Adipocyte (in vitro differentiated cells): ENCODE measurements at regions not wholly inside any gene's neighbourhood (a gene's known extent, or its start where the extent isn't known, plus 50 kb on each side); places are given as distances from the start of the nearest gene placed in this dataset.
"Not testable (repeated sequence)": the region's sequence is repeated elsewhere in the genome, so short reads cannot be mapped to it uniquely, and the experiment has no call there.

Source experiments
- DNase-seq: peaks from one replicate; pipeline ENCODE4 v3.0.0-alpha.2; 2015; ENCODE audit warnings: low read depth
- H3K27me3 ChIP-seq: replicated peaks from 2 replicates; pipeline ENCODE4 v1.7.0; 2013; ENCODE audit warnings: mild to moderate bottlenecking, low read length, moderate library complexity; ENCODE audit not compliant: control insufficient read depth, insufficient read depth
- H3K36me3 ChIP-seq: 2 replicates; pipeline ENCODE4 v1.7.0; 2013; ENCODE audit warnings: low read length, mild to moderate bottlenecking, moderate library complexity; ENCODE audit not compliant: control insufficient read depth, insufficient read depth, severe bottlenecking
- H3K4me1 ChIP-seq: 2 replicates; pipeline ENCODE4 v1.7.0; 2013; ENCODE audit warnings: mild to moderate bottlenecking, low read length, moderate library complexity; ENCODE audit not compliant: control insufficient read depth, insufficient read depth
- H3K4me3 ChIP-seq: 2 replicates; pipeline ENCODE4 v1.7.0; 2013; ENCODE audit warnings: mild to moderate bottlenecking, low read length, moderate library complexity
- H3K9ac ChIP-seq: 2 replicates; pipeline ENCODE4 v1.7.0; 2013; ENCODE audit warnings: mild to moderate bottlenecking, low read length, moderate library complexity
- H3K9me3 ChIP-seq: 2 replicates; pipeline ENCODE4 v1.7.0; 2013; ENCODE audit warnings: mild to moderate bottlenecking, low read length, moderate library complexity; ENCODE audit not compliant: control insufficient read depth

DNA sequence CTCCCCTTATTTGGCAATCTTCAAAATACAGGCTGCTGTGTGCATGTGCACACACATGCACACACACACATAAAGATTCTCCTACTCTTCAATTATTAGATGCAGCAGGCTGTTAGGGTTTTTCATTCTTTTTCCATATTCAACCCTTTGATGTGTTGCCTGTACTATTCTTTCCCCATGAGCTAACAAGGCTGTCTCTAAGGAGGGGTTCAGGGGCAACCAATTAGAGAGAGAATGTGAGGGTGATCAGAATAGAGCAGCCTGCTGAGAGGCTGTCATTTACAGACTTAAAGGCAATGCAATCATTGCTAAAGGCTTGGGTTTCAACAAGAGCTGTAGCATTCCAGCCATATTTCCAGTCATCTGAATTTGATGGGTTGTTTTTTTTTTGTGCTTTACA is 467.4 kb upstream of the ID4 start:
- H3K9ac ChIP-seq = no peak overlapping the region
- no peaks in the 10 kb centered on the region for H3K36me3 ChIP-seq
- peaks cover 3% of the 10 kb centered on the region for H3K27me3 ChIP-seq
- DNase-seq = peak; percentile 15
- H3K4me3 ChIP-seq = no peak overlapping the region
- peaks cover 6% of the 10 kb centered on the region for H3K4me1 ChIP-seq
- peaks cover 9% of the 10 kb centered on the region for H3K9me3 ChIP-seq

DNA sequence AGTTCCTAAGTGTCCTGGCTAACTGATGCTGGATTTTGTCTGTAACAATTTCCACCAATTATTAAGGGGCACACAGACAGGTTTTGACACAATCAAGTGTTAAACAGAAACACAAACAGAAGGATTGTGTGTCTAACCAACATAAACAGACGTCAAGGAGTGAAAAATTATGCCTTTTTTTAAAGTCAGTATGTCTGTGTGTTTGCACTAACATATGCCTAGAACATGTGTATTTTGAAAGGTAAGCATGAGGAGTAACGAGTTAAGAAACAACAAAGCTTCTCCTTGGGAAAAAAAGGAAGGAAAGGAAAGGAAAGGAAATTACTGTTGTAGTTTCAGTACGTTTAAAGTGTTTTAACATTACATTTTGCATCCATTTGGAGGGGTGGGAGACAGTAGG is 466.3 kb upstream of the ID4 start:
- no peak for DNase-seq
- no peak overlapping the region for H3K9ac ChIP-seq
- H3K36me3 ChIP-seq = no peaks in the 10 kb centered on the region
- peaks cover 5% of the 10 kb centered on the region for H3K27me3 ChIP-seq
- H3K4me1 ChIP-seq = peaks cover 6% of the 10 kb centered on the region
- H3K4me3 ChIP-seq = no peak overlapping the region
- peaks cover 9% of the 10 kb centered on the region for H3K9me3 ChIP-seq

DNA sequence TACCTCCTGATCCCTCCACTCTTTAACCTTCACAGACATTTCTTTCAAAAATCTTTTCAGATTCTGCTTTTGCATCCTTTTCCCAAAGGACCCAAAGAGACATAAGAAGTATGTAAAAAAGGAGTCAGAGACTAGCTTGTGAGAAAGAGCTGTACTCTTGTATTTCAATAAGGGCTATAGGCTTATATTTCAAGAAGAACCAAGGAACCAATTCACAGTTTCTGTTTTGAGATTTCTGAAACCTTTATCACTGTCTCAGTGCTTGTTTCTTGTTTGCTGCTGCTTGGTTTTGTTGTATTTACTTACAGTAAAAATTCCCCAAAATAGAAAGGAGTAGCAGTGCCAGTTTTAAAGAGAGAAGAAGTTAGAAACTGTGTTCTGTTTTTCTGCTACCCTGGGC is 461.6 kb upstream of the ID4 start:
- Histone ChIP-seq H3K36me3 (no peaks in the 10 kb centered on the region), H3K27me3 (peaks cover 5% of the 10 kb centered on the region), H3K9me3 (no peaks in the 10 kb centered on the region), H3K4me1 (peaks cover 6% of the 10 kb centered on the region), H3K9ac (no peak overlapping the region), H3K4me3 (no peak overlapping the region)
- no peak for DNase-seq

- H3K4me3 ChIP-seq = no peak overlapping the region
- H3K4me1 ChIP-seq = peaks cover 7% of the 10 kb centered on the region
- peaks cover 2% of the 10 kb centered on the region for H3K27me3 ChIP-seq
- DNase-seq = no peak
- no peaks in the 10 kb centered on the region for H3K36me3 ChIP-seq
- H3K9ac ChIP-seq = no peak overlapping the region
- H3K9me3 ChIP-seq = no peaks in the 10 kb centered on the region
Measured at GRCh38 chr6:19377722-19378121, 459.4 kb upstream of the ID4 start.

- DNase-seq = peak; percentile 4
- H3K4me1 ChIP-seq = peaks cover 7% of the 10 kb centered on the region
- H3K9ac ChIP-seq = no peak overlapping the region
- no peak overlapping the region for H3K4me3 ChIP-seq
- H3K9me3 ChIP-seq = peaks cover 11% of the 10 kb centered on the region
- H3K36me3 ChIP-seq = no peaks in the 10 kb centered on the region
- H3K27me3 ChIP-seq = no peaks in the 10 kb centered on the region
Measured at GRCh38 chr6:19380293-19380692, 456.9 kb upstream of the ID4 start.

GRCh38 chr6:19382676-19383075 is 454.5 kb upstream of the ID4 start:
- Histone ChIP-seq H3K9ac (no peak overlapping the region), H3K4me1 (peaks cover 7% of the 10 kb centered on the region), H3K36me3 (no peaks in the 10 kb centered on the region), H3K4me3 (no peak overlapping the region), H3K9me3 (peaks cover 11% of the 10 kb centered on the region), H3K27me3 (no peaks in the 10 kb centered on the region)
- DNase-seq = no peak

GRCh38 chr6:19391926-19392325 is 445.2 kb upstream of the ID4 start:
- no peaks in the 10 kb centered on the region for H3K9me3 ChIP-seq
- no peaks in the 10 kb centered on the region for H3K36me3 ChIP-seq
- H3K9ac ChIP-seq = no peak overlapping the region
- no peaks in the 10 kb centered on the region for H3K4me1 ChIP-seq
- no peak for DNase-seq
- no peak overlapping the region for H3K4me3 ChIP-seq
- H3K27me3 ChIP-seq = no peaks in the 10 kb centered on the region

DNA sequence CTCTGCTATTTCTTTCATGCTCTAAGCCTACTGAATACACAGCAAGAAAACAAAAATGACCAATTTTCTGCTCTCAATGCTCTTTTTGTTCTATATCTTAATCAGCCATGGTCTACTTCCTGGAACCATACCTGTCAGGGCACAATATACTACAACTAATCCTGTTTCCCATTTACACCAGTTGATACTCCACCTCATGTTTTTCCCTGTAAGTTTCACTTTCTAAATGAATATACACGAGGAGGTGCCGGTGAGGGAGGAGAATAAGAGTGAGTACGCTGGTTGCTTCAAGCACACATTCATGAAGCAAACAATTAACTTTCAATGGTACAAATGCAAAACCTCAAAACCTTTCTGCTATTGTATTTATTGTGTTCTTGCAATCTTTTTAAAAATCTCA is 443.1 kb upstream of the ID4 start:
- DNase-seq = no peak
- no peaks in the 10 kb centered on the region for H3K9me3 ChIP-seq
- H3K4me1 ChIP-seq = no peaks in the 10 kb centered on the region
- no peaks in the 10 kb centered on the region for H3K27me3 ChIP-seq
- H3K9ac ChIP-seq = no peak overlapping the region
- H3K4me3 ChIP-seq = no peak overlapping the region
- H3K36me3 ChIP-seq = no peaks in the 10 kb centered on the region

DNA sequence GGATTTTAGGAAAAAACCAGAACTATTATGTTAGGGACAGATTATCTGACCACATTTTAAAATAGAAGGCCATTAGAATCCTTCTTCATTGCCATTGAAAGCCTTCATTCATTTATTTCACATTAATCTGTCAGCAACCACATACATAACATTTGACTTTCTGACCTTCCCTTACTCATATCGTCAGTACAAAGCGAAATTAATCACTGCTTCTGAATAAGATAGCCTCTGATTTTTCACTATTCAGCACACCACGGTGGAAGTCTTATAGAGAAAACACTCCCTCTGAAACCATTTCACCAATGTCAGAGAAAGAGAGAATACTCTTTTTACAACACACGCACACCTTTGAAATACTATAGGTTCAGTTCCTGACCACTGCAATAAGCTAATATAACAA is 442.5 kb upstream of the ID4 start:
- Histone ChIP-seq H3K4me3 (no peak overlapping the region), H3K27me3 (no peaks in the 10 kb centered on the region), H3K4me1 (no peaks in the 10 kb centered on the region), H3K9ac (no peak overlapping the region), H3K9me3 (no peaks in the 10 kb centered on the region), H3K36me3 (no peaks in the 10 kb centered on the region)
- no peak for DNase-seq

- Histone ChIP-seq H3K4me1 (no peaks in the 10 kb centered on the region), H3K4me3 (no peak overlapping the region), H3K27me3 (no peaks in the 10 kb centered on the region), H3K36me3 (no peaks in the 10 kb centered on the region), H3K9me3 (no peaks in the 10 kb centered on the region), H3K9ac (no peak overlapping the region)
- DNase-seq = no peak
Measured at GRCh38 chr6:19395316-19395715, 441.9 kb upstream of the ID4 start.

GRCh38 chr6:19399406-19399805 is 437.8 kb upstream of the ID4 start:
- Histone ChIP-seq H3K27me3 (no peaks in the 10 kb centered on the region), H3K4me1 (no peaks in the 10 kb centered on the region), H3K4me3 (no peak overlapping the region), H3K9me3 (peaks cover 13% of the 10 kb centered on the region), H3K9ac (no peak overlapping the region), H3K36me3 (no peaks in the 10 kb centered on the region)
- peak; percentile 17 for DNase-seq

DNA sequence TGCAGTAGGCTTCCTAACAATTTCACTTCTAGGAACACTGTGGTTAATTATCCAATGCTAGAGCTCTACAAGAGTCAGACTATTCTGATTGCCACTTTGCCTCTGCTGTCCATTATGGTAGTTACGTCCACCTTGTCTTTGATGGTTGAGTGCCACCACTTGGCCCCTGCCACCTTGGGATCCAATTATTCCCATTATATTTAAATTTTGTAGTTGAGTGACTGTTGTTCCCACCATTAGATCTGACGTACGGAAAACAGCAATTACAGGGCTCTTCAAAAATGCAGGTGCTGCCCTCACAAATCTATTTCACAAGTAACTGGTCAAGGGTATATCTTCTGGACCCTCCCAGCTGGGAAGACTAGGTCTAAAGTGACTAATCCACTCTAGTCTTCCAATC is 432.3 kb upstream of the ID4 start:
- not testable (repeated sequence) for H3K9ac ChIP-seq, H3K4me1 ChIP-seq, H3K36me3 ChIP-seq, H3K27me3 ChIP-seq, DNase-seq
- H3K9me3 ChIP-seq = peaks cover 31% of the 10 kb centered on the region
- peak overlapping the region; percentile 52 for H3K4me3 ChIP-seq
